Gastroesophageal sphincter (tissue), 4 donors: ENCODE measurements at regions not wholly inside any gene's neighbourhood (a gene's known extent, or its start where the extent isn't known, plus 50 kb on each side); places are given as distances from the start of the nearest gene placed in this dataset.

Source experiments
- ATAC-seq: fragments of 150-250 bp; one replicate; pipeline ENCODE4 v1.9.1; 2016; ENCODE audit warnings: mild to moderate bottlenecking, moderate library complexity
- H3K27ac ChIP-seq, 4 donors: fragments of 200-600 bp; sonication (generic) in 3 of 4; 1 replicate in 3 of 4; 2 replicates in 1 of 4; pipeline ENCODE4 v1.5.1; 2016 to 2019
- H3K27me3 ChIP-seq: fragments of 200-600 bp; sonication (generic); one replicate; pipeline ENCODE4 v1.5.1; 2019
- H3K36me3 ChIP-seq, 2 donors: fragments of 200-600 bp; sonication (generic); one replicate each; pipeline ENCODE4 v1.5.1; 2019; ENCODE audit warnings: control low read depth in 1 of 2
- H3K4me1 ChIP-seq, 3 donors: fragments of 200-600 bp; sonication (generic); 1 replicate in 2 of 3; 2 replicates in 1 of 3; pipeline ENCODE4 v1.5.1; 2016 to 2019; ENCODE audit warnings: control low read depth in 2 of 3
- H3K4me3 ChIP-seq, 2 donors: fragments of 200-600 bp; sonication (generic); one replicate each; pipeline ENCODE4 v1.5.1; 2019; ENCODE audit warnings: mild to moderate bottlenecking in 1 of 2, moderate library complexity in 1 of 2
- H3K9me3 ChIP-seq, 3 donors: fragments of 200-600 bp; sonication (generic); one replicate each; pipeline ENCODE4 v1.5.1; 2017 to 2019; ENCODE audit warnings: control low read depth in 2 of 3
- CTCF ChIP-seq, 4 experiments: fragments of 200-600 bp in 2 of 4; fragments of 450-650 bp in 2 of 4; sonication (generic) in 1 of 4; IDR thresholded peaks; one replicate each; pipeline ENCODE4 v1.5.1; 2017 to 2019; ENCODE audit warnings: antibody characterized with exemption in 4 of 4, mild to moderate bottlenecking in 2 of 4, moderate library complexity in 2 of 4
- EP300 ChIP-seq: sonication (generic); formaldehyde crosslinking; IDR thresholded peaks from one replicate; pipeline ENCODE4 v1.6.1; 2017; ENCODE audit warnings: antibody characterized with exemption, mild to moderate bottlenecking
- POLR2A ChIP-seq, 2 donors: fragments of 450-650 bp; IDR thresholded peaks; one replicate each; pipeline ENCODE4 v1.6.1; 2017; ENCODE audit warnings: antibody characterized with exemption in 2 of 2, mild to moderate bottlenecking in 2 of 2, moderate library complexity in 1 of 2
- POLR2AphosphoS5 ChIP-seq: sonication (generic); formaldehyde crosslinking; IDR thresholded peaks from one replicate; pipeline ENCODE4 v1.6.1; 2017; ENCODE audit warnings: antibody characterized with exemption
- WGBS, 2 donors: methylation state at CpG; one replicate each; pipeline ENCODE4 v1.1.5; 2018; ENCODE audit warnings: low coverage in 1 of 2; 5-methylcytosine and 5-hydroxymethylcytosine counted together

- Histone ChIP-seq H3K4me1 (no peaks in the 10 kb centered on the region), H3K27ac (no peak overlapping the region), H3K36me3 (no peaks in the 10 kb centered on the region), H3K9me3 (no peaks in the 10 kb centered on the region), H3K4me3 (no peak overlapping the region), H3K27me3 (no peaks in the 10 kb centered on the region)
- 64 to 78% methylated on average over 3 to 6 of the region's 6 CpGs for WGBS, 2 donors
- ATAC-seq: no peak
- TF ChIP-seq CTCF (IDR thresholded peaks at IDR 0.05): no peak
- no peak for TF ChIP-seq POLR2AphosphoS5
- no peak for TF ChIP-seq POLR2A (IDR thresholded peaks at IDR 0.05)
- no peak for TF ChIP-seq EP300
These were observed 156.1 kb upstream of the IVNS1ABP start for GRCh38 chr1:185473186-185473585.

GRCh38 chr1:185468626-185469025 is 151.6 kb upstream of the IVNS1ABP start:
- no peaks in the 10 kb centered on the region for H3K36me3 ChIP-seq
- H3K27ac ChIP-seq: no peak overlapping the region
- ATAC-seq: no peak
- TF ChIP-seq CTCF (IDR thresholded peaks at IDR 0.05) (no peak), POLR2A (IDR thresholded peaks at IDR 0.05) (no peak), POLR2AphosphoS5 (no peak), EP300 (no peak)
- no peaks in the 10 kb centered on the region for H3K4me1 ChIP-seq
- 88 to 100% methylated on average over 1 of the region's 1 CpG for WGBS, 2 donors
- H3K27me3 ChIP-seq: no peaks in the 10 kb centered on the region
- H3K9me3 ChIP-seq: no peaks in the 10 kb centered on the region
- no peak overlapping the region for H3K4me3 ChIP-seq

- H3K36me3 ChIP-seq: no peaks in the 10 kb centered on the region
- no peak overlapping the region for H3K4me3 ChIP-seq
- ATAC-seq: no peak
- no peaks in the 10 kb centered on the region for H3K4me1 ChIP-seq
- no peak for TF ChIP-seq CTCF (IDR thresholded peaks at IDR 0.05)
- no CpG with 5 or more reads among the region's 7 CpGs for WGBS, 2 donors
- no peaks in the 10 kb centered on the region for H3K9me3 ChIP-seq
- H3K27ac ChIP-seq: no peak overlapping the region
- H3K27me3 ChIP-seq: no peaks in the 10 kb centered on the region
These were observed 150.1 kb upstream of the IVNS1ABP start for GRCh38 chr1:185467122-185467521.

GRCh38 chr1:185464777-185465176 is 147.7 kb upstream of the IVNS1ABP start:
- H3K36me3 ChIP-seq: no peaks in the 10 kb centered on the region
- 75 to 95% methylated on average over 4 of the region's 4 CpGs for WGBS, 2 donors
- no peak for ATAC-seq
- TF ChIP-seq CTCF (IDR thresholded peaks at IDR 0.05) (no peak), EP300 (no peak), POLR2AphosphoS5 (no peak), POLR2A (IDR thresholded peaks at IDR 0.05) (no peak)
- H3K27ac ChIP-seq: no peak overlapping the region
- H3K9me3 ChIP-seq: no peaks in the 10 kb centered on the region
- no peaks in the 10 kb centered on the region for H3K4me1 ChIP-seq
- H3K4me3 ChIP-seq: no peak overlapping the region
- no peaks in the 10 kb centered on the region for H3K27me3 ChIP-seq

GRCh38 chr1:185463433-185463832 is 146.4 kb upstream of the IVNS1ABP start:
- WGBS, 2 donors: 72 to 78% methylated on average over 3 of the region's 3 CpGs
- H3K36me3 ChIP-seq: no peaks in the 10 kb centered on the region
- H3K27me3 ChIP-seq: no peaks in the 10 kb centered on the region
- ATAC-seq: no peak
- H3K27ac ChIP-seq: no peak overlapping the region
- TF ChIP-seq CTCF (IDR thresholded peaks at IDR 0.05): no peak
- no peak for TF ChIP-seq POLR2A (IDR thresholded peaks at IDR 0.05)
- no peak for TF ChIP-seq EP300
- no peak for TF ChIP-seq POLR2AphosphoS5
- no peaks in the 10 kb centered on the region for H3K9me3 ChIP-seq
- no peak overlapping the region for H3K4me3 ChIP-seq
- H3K4me1 ChIP-seq: no peaks in the 10 kb centered on the region
